ENCODE measurements at regions not wholly inside any gene's neighbourhood (a gene's known extent, or its start where the extent isn't known, plus 50 kb on each side); places are given as distances from the start of the nearest gene placed in this dataset.

DNA sequence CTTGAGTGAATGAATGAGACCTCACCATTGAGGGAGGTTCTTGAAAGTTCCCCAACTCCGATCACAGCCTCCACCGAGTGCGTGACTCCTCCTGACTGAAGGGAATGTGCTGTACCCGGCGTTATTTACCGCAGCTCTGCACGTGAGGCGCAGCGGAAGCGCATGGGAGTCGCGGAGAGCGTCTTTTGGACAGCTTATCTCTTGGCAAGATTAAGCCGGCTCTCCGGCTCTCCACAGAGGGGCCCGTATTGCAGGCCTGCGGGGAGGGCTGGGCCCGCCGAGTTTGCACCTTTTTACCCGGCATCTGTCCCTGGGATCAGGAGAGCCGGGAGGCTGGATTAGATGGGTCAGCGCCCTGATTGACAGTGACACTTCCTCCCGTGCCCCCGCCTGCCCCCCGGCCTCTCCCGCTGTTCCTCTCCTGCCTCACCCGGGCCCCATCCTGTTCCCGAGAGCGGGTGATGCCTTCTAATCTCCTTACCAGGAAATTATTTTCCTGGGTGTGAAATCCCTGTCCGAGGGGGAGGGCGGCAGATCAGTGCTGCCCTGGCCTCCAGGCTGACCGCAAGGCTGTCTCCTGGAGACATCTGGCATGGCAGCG lies 176.3 kb downstream of the INHBB start:
- H3K4me1 ChIP-seq (ENCODE audit: insufficient read depth, low read length): no peaks in the 10 kb centered on the region; the same call in 1 of the 2 replicates
- no peaks in the 10 kb centered on the region for H4K20me1 ChIP-seq (ENCODE audit: control insufficient read depth, insufficient read depth, insufficient read length)
- Mint-ChIP-seq H3K4me1 (peaks cover 13 to 28% of the 10 kb centered on the region in 2 experiments), H3K36me3 (ENCODE audit: insufficient read depth in 1 of 3, low read depth in 3 of 3) (no peaks in the 10 kb centered on the region), H3K9me3 (peaks cover 0 to 8% of the 10 kb centered on the region in 2 experiments; a peak in 2 of 5 replicates), H3K4me3 (no peak overlapping the region), H3K27me3 (ENCODE audit: low read depth) (peaks cover 92% of the 10 kb centered on the region), H3K27ac (no peak overlapping the region)
- no peak overlapping the region for H3K4me2 ChIP-seq (ENCODE audit: insufficient read depth, insufficient read length, low read length)
- no peak overlapping the region for H3K27ac ChIP-seq (ENCODE audit: insufficient read length, low read depth, low read length)
- H2BK5ac ChIP-seq (ENCODE audit: insufficient read length, low read length): no peak overlapping the region
- no peak overlapping the region for H2AK5ac ChIP-seq (ENCODE audit: insufficient read length, low read length)
- no peak overlapping the region for H3T11ph ChIP-seq (ENCODE audit: low read length)
- no peaks in the 10 kb centered on the region for H3K9me3 ChIP-seq (ENCODE audit: control insufficient read depth, low read depth, low read length)
- no peak overlapping the region for H2AFZ ChIP-seq (ENCODE audit: low read length)
- H2BK20ac ChIP-seq (ENCODE audit: low read depth, low read length, poor library complexity, severe bottlenecking): no peak overlapping the region
- H2BK120ac ChIP-seq (ENCODE audit: low read depth, low read length, poor library complexity, severe bottlenecking): no peak overlapping the region
- no peaks in the 10 kb centered on the region for H3K27me3 ChIP-seq (ENCODE audit: insufficient read depth, low read length)
- H3K9ac ChIP-seq (ENCODE audit: extremely low read depth, insufficient read length, low read length): no peak overlapping the region
- no peak overlapping the region for H3K18ac ChIP-seq (ENCODE audit: insufficient read length, low read depth, low read length)
- H3K23ac ChIP-seq (ENCODE audit: insufficient read length, low read depth, low read length): no peak overlapping the region
- no peak overlapping the region for H3K14ac ChIP-seq (ENCODE audit: insufficient read depth, low read length)
- no peak for TF ChIP-seq CTCF (conservative IDR thresholded peaks at IDR 0.05)
- no peak for DNase-seq
- H2BK12ac ChIP-seq (ENCODE audit: insufficient read length, low read depth, low read length): no peak overlapping the region
- H3K23me2 ChIP-seq (ENCODE audit: insufficient read length, low read depth, low read length, poor library complexity, severe bottlenecking): no peaks in the 10 kb centered on the region
- H3K4ac ChIP-seq (ENCODE audit: low read depth, low read length): no peak overlapping the region
- no CpG with 5 or more reads among the region's 33 CpGs for WGBS (ENCODE audit: extremely low coverage, insufficient read length, low lambda C conversion rate)
- no peak overlapping the region for H3K56ac ChIP-seq (ENCODE audit: insufficient read length, low read depth, low read length)
- H4K8ac ChIP-seq (replicated peaks; ENCODE audit: insufficient read length, low read depth, low read length): no peak overlapping the region
- H4K5ac ChIP-seq (ENCODE audit: insufficient read length, low read depth, low read length): no peak overlapping the region
- H2BK15ac ChIP-seq (ENCODE audit: low read depth, low read length): no peak overlapping the region
- H4K91ac ChIP-seq (ENCODE audit: insufficient read length, low read depth, low read length): no peak overlapping the region
- H3K79me1 ChIP-seq (ENCODE audit: insufficient read depth, low read depth, low read length, poor library complexity, severe bottlenecking): no peaks in the 10 kb centered on the region
- H3K79me2 ChIP-seq (ENCODE audit: insufficient read depth, low read length): no peaks in the 10 kb centered on the region

Measured in H9 (cell line).